ENCODE measurements at regions not wholly inside any gene's neighbourhood (a gene's known extent, or its start where the extent isn't known, plus 50 kb on each side); places are given as distances from the start of the nearest gene placed in this dataset.

DNA sequence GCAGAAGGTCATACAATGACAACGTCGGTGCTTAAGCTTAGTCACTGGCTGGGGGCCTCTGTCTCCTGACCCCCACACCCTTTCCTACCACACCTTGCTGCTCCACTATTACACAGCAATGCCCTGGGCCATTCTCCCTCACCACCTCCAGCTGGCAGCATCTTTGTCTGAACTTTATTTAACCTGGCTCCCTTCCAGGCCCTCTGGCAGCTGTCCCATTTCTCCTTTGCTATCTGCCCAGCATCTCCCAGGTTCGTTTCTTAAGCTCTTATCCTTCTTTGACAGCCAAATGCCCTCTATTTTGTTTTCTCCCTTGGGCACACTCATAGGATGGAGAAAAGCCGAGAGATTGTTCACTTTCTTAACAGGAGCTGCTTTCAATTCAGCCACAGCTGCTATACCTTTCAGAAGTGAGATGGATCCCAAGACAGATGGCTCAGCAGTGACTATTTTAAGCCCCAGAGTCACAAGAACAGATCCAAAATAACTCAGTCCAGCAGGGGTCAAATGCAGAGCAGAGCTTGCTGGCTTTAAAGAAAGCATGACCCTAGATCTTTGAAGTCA, 1277.1 kb upstream of the AUTS2 start:
- peak; percentile 14 for DNase-seq

DNA sequence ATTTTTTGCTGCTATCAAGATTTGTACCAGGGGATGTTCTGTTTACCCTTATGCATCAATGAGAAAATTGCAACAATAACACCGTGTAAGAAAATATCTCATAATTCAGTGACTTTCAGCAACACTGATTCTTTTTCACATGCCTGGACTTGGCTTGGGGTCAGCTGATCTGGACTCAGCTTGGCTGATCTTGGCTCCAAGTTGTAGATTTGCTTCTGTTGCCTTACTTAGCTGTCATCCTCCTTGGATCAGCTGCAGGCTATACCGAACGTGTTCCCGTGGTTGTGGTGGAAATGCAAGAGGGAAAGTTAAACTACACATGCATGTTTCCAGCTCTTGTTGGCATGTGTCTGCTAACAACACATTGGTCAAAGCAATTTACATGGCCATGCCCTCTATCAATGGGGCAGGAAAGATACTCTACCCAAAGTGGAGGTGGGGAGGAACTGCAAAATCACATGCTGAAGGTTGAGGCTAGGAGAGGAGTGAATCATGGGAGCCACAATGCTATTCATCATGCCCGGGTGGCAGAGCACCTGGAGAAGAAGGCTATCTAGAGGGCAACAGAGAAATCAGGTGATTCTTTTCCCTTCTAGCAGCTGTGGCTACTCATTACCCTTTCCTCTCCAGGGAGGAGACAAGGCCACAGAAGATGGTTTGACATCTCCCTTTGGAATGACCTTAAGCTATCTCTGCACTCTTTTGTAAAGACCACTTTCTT, 1276.3 kb upstream of the AUTS2 start:
- DNase-seq = no peak

DNA sequence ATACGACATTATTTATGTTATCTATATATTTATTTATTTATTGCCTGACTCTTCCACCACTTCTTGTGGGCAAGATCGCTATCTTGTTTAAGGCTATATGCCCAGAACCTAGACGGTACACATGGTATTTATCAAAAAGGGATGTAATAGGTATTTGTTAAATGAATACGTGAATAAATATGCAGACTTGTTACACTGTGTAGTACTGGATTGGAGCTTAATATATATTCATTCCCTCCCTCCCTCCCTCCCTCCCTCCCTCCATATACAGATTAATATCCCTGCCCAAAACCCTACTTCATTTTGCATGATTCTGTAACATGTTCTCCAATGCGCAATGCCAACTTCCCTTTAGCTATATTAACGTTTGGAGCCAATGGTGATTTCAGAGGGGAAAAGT, 1273.7 kb upstream of the AUTS2 start:
- DNase-seq = no peak

DNA sequence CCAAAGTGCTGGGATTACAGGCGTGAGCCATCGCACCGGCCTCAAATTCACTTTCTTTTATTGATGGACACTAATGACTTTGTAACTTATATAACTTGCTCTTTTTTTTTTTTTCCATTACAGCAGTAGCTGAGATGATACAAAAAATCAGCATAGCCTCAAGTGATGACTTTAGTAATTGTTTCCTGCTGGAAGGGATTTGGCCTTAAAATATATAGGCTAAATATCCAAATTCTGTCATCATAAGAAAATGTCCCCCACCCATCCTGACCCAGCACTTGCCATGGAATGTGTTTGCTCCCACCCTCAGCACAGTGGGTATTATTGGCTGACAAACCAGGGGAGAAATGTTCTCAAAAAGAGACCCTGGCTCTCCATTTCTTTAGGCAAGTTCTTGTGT, 1264.1 kb upstream of the AUTS2 start:
- no peak for DNase-seq

DNA sequence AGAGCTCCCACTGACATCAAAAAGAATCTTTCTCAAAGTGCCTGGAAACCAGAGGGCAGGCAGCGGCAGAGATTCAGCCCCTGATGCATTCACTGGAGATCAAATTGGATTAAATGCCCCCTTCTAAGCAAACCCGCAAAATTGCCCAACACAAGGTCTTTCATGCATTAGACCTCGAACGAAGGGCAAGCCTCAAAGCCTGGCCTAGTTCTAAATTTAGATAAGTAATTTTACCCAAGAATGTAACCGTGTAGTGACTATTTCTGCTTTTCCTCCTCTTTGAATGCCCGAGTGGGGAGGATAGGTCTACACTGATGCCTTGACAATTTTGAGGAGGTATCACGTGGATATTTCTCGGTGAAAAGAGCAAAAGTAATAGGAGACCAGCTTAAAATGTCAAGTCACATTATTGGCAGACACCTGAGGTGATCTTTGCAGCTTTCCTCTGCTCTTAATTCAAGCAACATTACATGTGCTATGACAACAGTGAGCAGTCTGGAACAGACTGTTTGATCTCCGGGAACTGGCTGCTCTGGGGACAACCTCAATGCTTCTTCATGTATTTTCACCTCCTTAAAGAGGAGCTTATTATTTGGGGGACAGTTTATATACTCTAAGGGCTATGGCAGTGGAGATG, 1263.5 kb upstream of the AUTS2 start:
- DNase-seq = no peak

DNA sequence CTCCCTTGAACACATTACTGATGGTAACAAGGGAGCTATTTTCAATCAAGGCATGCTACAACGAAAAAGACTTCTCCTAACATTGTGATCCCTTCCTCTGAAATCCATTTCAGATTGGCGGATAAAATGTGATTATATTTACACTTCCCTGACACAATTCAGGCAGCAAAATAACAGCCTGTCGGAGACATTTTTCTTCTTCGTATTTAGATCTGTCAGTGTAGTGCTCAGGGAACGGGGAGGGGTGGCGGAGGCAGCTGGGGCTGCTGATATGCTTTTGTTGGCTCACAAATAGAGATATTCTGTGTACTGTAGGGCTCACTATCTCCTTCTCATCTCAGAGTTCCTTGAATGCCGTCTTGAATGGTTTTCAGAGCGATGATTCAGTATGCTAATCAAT, 1261.7 kb upstream of the AUTS2 start:
- no peak for DNase-seq

DNA sequence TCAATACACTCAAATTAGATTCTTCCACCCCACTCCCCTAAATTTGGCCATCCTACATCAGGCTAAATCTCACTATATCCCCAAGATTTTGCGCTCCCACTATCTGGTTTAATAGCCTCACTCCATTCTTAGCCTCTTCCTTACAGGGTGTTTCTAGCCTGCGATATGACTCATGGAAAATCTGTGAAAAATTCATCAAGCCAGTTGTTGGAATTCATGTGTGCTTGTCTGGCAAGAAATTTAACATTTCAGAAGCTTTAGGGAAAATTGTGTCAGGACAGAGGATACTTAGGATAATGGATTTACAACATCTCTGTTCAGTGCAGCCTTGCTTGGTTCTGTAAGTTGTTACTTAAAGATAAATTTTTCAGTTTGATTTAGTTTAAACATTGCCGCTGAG, 1249.9 kb upstream of the AUTS2 start:
- DNase-seq = no peak

DNA sequence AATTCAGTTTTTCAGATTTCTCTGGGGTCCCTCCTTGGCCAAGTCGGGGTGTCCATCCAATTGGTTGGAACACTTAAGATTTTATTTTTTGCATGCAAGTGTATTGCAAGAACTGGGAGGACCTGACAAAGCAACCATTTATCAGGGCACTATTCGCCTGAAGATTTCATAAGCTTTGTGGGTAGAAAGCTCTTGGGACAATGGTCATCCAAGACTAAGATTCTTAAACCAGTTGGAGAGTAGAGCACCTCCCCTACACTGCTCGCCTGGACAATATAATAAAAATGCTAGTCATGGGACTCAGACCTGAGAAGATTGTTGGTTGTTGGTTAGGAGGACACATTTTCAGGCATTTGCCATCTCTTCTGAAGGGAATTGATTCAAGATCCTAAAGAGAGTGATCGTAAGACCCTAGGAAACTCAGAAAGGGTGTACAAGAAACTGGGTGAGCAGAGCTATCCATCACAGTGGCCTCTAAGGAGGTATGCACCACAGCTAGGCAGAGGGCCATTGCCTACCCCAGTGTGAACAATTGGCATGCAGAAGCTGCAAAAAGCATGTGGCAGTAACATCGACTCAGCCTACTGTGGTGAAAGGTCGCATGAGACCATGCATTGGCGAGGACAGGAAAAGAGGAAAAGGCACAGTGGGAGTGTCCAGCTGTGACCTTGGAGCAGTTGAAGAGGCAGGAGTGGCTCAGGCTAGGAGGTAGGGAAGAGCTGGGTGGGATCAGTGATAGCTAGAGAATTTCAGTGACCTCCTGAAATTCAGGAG, 1235.3 kb upstream of the AUTS2 start:
- DNase-seq = no peak

DNA sequence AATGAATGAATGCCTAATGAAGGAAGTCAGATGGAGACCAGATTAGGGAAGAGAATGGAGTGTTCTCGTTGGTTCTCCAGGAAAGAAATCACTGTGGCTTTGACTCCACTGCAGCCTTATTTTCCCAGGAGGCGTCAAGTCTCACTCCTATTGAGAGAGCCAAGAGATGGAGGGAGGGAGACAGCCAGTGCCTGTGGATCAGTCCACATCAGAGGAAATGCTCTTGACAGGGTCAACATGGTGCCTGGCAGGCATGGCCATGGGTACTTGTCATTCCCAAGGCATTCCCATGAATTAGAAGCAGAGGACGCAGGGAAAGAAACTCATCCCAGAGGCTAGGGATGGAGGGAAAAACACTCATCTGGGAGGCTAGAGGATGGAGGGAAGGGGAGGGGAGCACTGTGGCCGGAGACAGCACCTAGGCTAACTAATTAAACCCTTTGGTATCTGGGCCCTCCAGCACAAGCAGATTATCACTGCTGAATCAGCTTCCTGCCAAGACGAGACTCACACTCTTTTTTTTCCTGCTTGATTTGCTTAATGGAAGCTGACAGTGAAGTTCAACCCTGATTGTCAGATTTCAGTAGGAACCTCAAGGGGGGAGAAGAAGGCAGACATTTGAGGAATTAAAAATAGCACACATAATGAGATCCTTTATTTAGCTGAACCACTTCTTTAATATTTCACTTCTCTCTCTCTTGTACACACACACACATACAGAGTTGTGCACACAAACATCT, 1233.2 kb upstream of the AUTS2 start:
- DNase-seq = no peak

DNA sequence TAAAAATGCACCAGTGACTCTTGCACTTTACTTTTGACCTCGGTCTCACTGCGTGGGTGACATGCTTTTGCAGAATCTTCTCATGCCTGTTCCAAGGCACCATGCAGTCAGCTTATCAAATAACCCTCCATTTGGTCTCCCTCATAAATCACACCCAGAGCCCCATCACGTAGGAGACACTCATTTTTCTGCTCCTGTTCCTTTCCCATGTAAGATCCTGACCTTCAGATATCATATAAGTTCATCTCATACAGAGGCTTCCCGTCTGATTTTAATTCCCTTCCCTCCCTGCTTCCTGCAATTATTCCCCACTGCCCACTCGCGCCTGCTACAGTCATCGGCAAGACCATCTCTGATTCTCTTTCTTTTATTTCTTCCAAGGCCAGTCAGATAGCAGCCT, 1226.3 kb upstream of the AUTS2 start:
- no peak for DNase-seq

DNA sequence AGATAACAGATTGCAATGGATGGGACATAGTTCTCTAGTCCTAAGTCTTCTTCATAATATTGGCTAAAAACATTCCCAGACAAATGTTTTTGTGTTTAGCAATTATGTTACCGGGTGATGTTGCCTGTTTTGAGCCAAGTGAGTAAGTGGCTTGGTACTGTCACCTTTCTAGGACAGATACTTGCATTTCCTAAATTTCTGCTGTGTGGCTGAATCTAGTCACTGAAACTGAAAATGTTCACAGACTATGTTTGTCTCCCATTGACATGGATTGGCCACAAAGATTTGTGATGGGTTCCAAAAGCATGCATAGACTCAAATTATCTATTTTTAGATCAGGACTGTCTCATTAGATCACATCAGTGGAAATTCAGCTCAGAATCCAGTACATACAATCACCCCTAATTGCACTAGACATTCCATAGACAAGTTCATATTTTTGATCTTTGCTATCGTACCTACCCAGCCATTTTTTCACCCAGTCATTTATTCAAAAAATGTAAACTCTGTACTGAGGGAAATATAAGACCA, 1222.1 kb upstream of the AUTS2 start:
- DNase-seq = peak; percentile 2

DNA sequence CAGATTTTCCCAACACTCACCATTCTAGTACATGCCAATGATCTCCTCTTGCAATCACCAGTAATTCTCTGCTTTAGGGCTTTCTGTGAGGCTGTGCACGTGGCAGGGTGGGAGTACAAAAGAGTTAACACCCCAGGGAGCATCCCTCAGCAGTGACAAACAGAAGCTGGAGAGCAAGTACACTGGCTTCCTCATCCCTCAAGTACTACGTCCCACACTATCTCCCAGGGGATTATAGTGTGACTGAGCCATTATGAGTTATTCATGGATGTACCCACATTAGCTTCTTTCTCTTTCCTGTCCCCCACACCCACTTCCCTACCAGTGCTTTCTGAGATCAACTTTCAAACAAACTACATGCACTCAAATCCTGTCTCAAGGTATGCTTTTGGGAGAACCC, 1216.5 kb upstream of the AUTS2 start:
- peak; percentile 1 for DNase-seq

DNA sequence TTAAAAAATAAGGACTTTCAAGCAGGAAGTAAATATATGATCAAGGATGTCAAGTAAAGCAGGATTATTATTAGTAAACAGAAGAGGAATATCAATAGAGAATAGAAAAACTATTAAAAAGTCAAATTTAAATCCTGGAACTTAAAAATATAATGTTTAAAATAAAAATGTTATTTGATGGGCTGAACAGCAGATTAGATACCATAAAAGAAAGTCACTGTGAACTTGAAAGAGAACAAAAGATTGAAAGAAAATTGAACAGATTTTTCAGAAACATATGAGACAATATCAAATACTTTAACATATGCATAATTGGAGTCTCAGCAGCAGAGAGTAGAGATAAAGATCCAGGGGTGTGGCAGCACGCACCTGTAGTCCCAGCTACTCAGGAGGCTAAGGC, 1213.7 kb upstream of the AUTS2 start:
- DNase-seq = no peak

DNA sequence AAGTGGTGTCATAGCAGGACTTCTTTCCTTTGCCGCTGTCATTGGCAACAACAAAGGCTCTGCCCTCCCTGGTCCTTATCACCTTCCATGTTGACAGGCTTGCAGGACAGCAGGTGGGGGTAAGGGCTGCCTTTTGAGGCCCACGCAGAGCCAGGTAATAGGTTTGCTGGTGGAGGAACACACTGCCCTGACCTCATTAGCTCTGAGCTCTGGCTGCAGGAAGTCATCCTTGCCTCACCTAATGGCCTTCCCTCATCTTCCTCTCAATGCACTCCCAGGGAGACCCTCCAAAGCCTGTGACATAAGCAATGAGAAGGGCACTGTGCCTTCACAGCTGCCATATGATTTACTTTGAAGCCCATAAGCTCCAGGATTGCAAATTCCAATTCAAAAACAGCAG, 1205.2 kb upstream of the AUTS2 start:
- DNase-seq = no peak

DNA sequence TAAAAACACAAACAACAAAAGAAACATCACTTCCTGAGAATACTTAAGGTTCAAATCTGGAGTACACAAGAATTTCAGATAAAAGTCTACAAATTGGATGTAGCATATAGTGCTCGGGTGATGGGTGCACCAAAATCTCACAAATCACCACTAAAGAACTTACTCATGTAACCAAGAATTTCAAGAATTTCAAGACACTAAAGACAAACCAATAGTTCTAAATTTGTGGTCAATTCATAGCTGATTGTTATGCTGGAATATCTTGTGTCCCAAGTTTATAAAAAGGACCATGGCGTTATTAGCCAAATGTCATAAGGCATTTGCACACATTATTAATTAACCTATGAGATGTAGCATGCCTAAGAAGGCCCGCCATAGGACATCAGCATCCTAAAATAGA, 1204.1 kb upstream of the AUTS2 start:
- peak; percentile 39 for DNase-seq

DNA sequence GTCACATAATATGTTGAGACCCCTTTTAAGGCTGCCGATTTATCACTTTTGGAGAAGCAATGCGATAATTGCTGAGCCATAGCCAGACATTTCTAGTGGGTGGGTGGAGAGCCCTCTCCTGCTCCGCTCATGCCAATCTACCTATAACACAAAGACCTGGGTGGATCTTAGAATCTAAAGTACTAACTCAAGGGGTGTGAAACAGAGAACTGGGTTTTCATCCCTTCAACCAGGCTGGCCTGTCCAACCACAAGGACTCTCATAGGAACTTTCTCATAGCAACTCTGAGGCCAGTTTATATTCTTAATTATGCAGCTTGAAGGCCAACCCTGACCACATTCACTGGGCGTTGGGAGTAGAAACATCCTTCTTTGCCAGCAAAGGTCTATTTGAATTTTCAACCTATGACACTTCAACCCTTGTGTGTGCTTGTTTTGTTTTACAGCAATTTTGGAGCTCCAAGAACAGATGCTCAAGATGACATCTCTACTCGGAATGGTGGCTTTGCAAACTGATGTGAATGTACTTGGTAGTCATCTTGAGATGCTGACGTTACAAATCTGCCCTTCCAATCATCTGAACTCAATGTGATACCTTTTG, 1198.2 kb upstream of the AUTS2 start:
- DNase-seq = no peak

DNA sequence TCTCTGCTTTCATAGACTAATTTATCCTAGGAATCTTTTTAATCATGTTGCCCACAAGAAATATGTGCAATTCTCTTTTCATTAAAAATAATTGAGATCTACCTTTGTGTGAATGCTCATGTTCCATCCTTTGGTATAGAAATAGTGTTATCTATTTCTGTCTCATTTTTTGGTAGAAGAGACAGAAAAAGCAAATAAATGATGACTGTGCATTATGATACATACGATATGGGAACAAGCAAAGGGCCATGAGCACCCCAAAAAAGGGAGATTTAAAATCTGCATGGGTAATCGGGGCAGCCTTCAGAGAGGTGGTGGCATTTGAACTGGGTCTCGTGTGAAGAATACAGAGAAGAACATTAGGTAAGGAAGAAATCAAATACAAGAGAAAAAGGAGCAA, 1197.5 kb upstream of the AUTS2 start:
- DNase-seq = no peak

DNA sequence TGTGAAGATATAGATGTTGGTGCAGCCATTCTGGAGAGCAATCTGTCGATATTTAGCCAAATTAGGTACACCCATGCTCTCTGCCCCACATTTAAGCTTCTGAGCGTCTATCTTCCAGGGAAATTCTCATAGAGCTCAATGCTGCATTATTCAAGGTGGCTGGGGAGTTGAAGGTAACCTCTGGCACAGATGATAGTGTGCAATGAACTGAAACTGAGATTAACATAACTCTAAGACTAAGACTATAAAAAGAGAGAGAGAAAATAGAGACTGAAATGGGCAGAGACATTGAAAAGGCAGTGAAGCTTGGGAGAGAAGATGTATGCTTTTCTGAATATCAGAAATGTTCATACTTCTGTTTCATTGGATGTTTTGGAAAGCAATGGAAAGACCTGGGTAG, 1197.0 kb upstream of the AUTS2 start:
- DNase-seq = no peak

DNA sequence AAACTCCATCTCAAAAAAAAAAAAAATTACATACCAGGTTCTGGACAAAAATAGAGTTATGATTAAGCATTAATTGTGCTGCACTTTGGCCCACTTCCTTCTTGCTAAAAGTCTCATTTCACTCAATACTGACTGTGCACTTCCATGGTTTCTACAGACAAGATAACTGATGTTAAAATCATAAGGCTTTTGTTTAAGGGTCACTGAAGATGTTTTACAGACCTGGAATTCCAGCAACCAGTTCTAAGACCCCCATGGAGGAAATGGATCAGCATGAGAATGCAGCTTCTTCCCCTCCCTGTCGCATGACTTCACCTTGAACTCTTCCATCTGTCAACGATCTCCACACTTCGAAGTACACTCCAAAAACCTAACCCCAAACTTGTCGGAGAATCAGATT, 1191.8 kb upstream of the AUTS2 start:
- no peak for DNase-seq

DNA sequence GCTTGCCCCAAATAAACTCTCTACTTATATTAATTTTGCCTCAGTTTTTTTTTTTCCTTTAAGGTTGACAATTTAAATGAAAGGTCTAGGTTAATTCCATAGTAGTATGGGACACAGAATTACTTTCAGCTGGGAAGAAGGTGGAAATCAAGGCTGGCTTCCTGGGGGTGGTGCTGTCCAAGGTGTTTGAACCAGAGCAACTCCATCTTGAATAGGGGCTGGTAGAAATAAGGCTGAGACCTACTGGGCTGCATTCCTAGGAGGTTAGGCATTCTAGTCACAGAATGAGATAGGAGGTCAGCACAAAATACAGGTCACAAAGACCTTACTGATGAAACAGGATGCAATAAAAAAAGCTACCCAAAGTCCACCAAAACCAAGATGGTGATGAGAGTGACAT, 1190.8 kb upstream of the AUTS2 start:
- no peak for DNase-seq

DNA sequence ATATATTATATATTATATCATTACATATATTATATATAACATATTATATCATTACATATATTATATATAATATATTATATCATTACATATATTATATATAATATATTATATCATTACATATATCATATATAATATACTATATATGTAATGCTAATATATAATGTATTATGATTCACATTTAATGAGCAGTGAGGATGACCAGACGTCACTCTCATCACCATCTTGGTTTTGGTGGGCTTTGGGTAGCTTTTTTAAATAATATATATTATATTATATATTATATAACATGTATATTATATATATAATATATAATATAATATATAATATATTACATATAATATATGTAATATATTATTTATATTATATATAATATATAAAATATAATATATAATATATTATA, 1189.4 kb upstream of the AUTS2 start:
- no peak for DNase-seq

DNA sequence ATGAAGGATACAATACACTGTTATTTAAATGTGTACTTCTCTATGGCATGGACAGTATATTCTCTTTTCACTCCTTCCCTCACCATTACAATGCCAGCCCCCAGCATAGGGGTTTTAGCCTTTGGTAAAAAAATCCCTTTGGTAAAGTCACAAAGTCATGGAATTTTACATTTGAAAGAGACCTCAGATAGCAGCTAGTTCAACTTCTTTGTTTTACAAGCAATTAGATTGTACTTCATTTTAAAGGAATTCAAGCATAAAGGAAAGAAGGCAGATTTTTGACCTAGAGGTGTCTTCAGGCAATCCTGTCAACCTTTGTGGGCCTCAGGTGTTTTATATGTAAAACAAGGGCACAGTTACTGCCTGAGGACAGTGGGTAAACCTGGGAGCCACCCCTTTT, 1188.4 kb upstream of the AUTS2 start:
- DNase-seq = no peak
